SHP77 (cell line): ENCODE measurements at regions not wholly inside any gene's neighbourhood (a gene's known extent, or its start where the extent isn't known, plus 50 kb on each side); places are given as distances from the start of the nearest gene placed in this dataset.
A peak's percentile ranks its signal among the peaks of the same experiment; 100 is the strongest.

ENCODE experiments used
- DNase-seq, 2 experiments: peaks; one replicate each; lab custom pipeline; 2025; lab: John Stamatoyannopoulos, UW

GRCh38 chr1:219993554-219994433 is 52.5 kb downstream of the EPRS1 start:
- no peak for DNase-seq

GRCh38 chr1:219991919-219992318 is 54.4 kb downstream of the EPRS1 start:
- no peak for DNase-seq

- no peak for DNase-seq
These were observed 54.8 kb downstream of the EPRS1 start for GRCh38 chr1:219991511-219991810.

- DNase-seq: peak; percentile 5 to 7
These were observed 55.4 kb downstream of the EPRS1 start for GRCh38 chr1:219990782-219991510.

GRCh38 chr1:219989766-219990165 is 56.5 kb downstream of the EPRS1 start:
- DNase-seq: no peak

- no peak for DNase-seq
These were observed 57.5 kb downstream of the EPRS1 start for GRCh38 chr1:219988818-219989217.

GRCh38 chr1:219988387-219988786 is 57.9 kb downstream of the EPRS1 start:
- no peak for DNase-seq

GRCh38 chr1:219987325-219987724 is 59.0 kb upstream of the SLC30A10 start:
- DNase-seq: no peak

GRCh38 chr1:219985169-219985568 is 56.8 kb upstream of the SLC30A10 start:
- no peak for DNase-seq
